GM21381 (cell line): ENCODE measurements at regions not wholly inside any gene's neighbourhood (a gene's known extent, or its start where the extent isn't known, plus 50 kb on each side); places are given as distances from the start of the nearest gene placed in this dataset.
"Not testable (repeated sequence)": the region's sequence is repeated elsewhere in the genome, so short reads cannot be mapped to it uniquely, and the experiment has no call there.

Experiments used
- ATAC-seq: cut with Tn5 transposase; IDR thresholded peaks from one replicate; pipeline ENCODE4 v1.9.1; 2021; ENCODE audit warnings: mild to moderate bottlenecking, moderate library complexity; ENCODE audit not compliant: unreplicated experiment

DNA sequence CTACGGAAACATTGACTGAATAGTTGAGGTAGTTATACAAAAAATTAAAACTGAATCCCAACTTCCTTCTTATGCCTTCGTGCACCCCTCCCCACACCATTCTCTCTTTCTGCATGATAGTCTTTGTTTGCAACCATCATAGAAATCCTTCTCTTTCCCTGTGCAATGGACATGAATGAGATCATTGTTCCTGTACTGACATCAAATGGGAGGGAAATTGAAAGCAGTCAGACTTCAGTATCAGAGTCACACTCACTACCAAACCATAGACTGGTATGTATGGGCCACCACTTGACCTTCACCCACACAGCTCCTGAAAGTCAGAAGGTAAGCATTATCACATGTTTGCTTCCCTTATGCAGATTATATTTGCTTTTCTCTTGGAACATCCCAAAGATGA is 782.8 kb downstream of the BCL11A start:
- no peak for ATAC-seq

DNA sequence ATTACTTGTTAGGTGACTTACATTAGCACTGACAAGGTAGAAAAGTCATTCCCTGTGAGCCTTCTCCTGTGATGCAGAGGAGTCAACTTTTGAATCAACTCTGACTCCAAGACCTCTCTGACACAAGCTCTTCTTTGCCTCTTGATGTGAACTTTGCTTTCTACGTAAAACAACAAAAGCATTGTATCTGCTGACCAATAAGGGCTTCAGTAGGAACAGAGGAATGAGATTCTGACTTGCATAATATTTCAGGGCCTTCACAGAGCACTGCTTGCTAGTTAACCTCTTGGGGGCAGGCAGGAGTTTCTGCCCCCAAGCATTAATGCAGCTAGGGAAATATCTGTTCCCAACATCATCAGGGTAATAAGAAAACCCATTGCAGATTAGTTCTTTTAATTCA is 791.5 kb downstream of the BCL11A start:
- no peak for ATAC-seq

DNA sequence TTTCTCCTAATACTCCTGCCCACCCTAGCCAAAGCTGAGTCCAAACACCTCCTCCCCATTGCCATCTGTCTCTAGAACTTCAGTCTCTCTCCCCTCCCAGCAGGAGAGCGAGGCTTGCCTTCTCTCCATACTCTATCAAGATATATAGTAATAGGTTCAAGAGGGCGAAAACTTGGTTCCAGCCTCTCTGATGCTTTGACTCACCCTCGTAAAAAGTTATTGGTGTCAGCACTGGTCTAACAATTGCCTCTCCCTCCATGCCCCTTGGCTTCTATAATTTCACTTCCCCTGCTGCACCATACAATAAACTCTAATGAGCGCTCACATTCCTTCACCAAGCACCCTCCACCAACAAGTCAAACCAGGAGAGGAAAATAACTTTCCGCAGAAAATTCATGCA is 797.3 kb downstream of the BCL11A start:
- ATAC-seq: no peak

- no peak for ATAC-seq
Measured at GRCh38 chr2:59754011-59754735, 799.3 kb downstream of the BCL11A start.

- ATAC-seq: no peak
Measured at GRCh38 chr2:59752512-59752911, 800.9 kb downstream of the BCL11A start.

DNA sequence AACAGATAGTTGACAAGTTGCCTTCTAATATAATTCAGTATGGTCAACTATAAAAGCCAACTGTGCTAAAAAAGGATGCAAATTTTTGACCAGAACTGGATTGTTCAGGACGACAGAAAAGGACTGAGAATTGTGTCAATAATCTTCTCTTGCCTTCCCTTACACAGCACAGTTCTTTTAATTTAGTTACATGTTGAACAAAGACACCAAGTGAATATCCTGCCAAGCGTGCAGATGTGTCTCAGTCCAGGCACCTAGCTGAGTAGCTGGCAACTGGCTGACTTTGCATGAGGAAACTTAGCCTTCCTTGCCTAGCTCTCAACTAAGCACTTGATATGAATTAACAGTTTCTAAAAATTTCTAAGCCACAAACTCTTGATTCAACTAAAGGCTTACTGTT is 801.4 kb downstream of the BCL11A start:
- ATAC-seq: no peak

DNA sequence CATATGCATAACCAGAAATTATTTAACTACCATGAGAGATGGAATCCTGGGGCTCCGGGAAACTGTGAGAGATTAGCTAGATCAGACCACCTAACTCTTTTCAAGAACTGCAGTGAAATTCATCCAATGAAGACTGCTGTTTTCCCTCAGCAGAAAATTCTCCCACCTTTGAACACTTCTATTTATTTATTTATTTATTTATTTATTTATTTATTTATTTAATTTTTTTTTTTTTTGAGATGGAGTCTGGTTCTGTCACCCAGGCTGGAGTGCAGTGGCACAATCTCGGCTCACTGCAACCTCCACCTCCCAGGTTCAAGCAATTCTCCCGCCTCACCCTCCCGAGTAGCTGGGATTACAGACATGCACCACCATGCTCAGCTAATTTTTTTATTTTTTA is 802.2 kb downstream of the BCL11A start:
- ATAC-seq: not testable (repeated sequence)

DNA sequence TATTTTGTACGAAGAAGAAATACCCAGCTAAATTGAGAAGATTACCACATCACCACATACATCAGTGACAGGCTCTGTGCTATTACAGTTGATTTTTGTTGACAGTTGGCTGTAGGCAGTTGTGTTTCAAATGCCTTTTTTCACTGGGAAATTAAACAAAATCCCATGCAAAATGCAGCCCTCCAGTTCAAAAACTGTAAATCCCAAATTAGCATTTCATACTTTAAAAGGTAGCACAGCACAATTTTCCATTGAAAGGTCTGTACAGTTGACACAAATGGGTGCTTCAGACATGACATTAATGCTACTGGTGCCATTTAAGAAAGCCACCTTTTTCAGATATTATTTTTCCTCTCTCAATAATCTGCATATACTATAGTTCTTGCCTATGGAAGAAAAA is 807.2 kb downstream of the BCL11A start:
- ATAC-seq: no peak

DNA sequence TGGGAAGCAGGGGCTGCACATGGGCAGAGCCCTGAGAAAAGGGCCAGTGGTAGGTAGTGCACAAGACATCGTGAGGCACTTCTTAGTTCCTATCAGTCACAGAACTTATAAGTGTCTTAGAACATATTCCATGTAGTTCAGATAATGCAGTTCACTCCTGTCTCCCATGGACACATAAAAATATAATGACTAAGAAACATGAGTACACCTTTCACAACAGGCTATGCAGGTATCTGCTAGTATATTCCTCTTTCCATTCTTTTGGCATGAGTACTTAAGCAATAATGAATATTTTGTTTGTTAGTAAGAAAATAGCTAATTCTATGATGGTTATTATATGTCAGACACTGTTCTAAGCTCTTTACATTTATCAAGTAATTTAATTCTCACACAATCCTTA is 808.4 kb downstream of the BCL11A start:
- ATAC-seq: no peak

DNA sequence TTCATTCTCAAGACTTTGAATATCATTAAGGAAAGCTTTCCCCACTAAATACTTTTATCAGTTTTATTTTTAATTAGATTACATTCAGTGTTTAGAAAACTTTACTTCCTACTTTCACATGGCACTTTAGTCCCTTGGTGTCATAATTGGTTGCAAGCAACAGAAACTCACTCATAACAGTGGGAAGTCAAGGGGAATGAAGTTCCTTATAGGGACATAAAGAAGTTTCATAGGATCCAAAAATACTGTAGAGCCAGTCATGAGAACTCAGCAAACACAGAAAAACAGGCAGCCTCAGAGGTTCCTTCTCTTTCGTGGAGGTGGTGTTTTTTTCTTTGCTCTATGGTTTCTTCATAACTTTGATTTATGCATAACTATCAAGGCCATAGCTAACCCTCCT is 809.0 kb downstream of the BCL11A start:
- ATAC-seq: no peak

- ATAC-seq: no peak
Measured at GRCh38 chr2:59741840-59742239, 811.6 kb downstream of the BCL11A start.

- ATAC-seq: no peak
Measured at GRCh38 chr2:59739166-59739565, 814.3 kb downstream of the BCL11A start.

DNA sequence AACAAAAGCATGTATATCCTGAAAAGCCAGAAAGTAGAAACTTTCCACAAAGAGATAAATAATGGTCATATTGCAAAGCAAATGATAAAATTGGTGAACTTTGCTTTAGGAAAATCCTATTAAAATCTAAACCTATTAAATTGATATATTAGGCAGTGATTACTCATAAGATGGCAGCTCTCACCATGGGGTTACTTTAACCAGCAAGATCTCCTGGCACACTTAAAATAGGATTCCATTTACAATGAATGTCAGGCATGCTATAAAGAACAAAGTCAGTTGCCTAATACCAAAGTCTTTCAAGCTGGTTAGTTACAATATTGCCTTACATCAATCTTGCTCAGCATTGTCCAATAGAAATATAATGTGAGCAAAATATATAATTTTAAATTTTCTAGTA is 816.2 kb downstream of the BCL11A start:
- no peak for ATAC-seq

DNA sequence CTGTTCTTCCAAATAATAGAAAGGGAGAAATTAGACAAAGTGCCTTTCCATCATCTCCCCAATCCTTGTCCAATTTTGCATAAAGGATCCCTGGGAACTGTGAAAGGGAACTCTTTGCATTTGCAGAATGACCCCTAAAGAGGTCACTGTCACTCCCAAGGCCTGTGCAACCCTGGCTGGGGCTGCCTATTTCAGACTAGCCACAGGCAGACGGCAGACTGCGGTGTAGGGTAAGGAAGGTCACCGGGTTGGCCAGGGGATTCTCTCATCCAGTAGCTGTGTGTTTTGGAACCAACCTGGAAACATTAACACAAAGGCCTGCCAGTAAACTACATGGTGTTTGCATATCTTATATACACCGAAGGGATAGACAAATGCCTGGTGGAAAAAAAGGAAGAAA is 818.7 kb downstream of the BCL11A start:
- ATAC-seq: no peak

DNA sequence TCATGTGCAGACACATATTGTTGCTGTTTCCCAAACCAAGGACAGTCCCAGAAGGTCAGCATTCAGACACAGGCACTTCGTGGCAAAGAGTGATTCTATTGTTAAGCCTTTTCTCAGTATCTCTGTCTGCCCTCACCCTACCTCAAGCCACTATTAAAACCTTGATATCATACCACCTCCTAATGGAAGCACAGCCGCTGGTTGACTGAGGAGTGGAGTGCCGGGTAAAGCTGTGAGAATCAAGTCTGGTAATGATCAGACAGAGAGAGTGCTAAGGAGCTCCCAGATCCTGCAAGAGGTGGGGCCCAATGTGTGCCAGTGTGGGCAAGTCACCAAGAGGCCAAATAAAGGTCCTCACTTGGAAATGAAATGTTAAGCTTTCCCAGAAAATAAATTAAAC is 819.5 kb downstream of the BCL11A start:
- ATAC-seq: no peak

GRCh38 chr2:59733567-59733930 is 819.9 kb downstream of the BCL11A start:
- no peak for ATAC-seq

GRCh38 chr2:59732871-59733566 is 820.4 kb downstream of the BCL11A start:
- no peak for ATAC-seq

DNA sequence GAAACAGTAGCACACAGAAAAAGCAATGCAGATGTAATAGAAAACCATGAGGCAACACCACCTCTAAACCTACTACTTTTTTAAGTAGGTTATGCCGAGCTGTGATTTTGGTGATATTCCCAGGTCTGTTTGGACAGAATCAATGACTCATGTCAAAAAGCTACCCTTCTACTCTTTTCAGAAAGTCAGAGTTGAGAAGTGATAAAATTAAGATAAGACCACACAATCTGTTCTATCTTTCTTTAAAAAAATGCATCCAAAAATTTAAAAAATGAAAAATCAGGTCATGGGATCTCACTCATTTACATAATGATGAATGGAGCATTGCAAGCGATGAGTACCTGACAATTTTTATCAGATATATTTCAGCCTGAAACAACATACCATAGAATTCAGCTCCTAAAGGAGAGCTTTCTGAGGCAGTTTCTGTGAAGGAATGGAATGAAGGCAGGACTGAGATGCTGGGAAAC is 826.3 kb downstream of the BCL11A start:
- ATAC-seq: no peak

DNA sequence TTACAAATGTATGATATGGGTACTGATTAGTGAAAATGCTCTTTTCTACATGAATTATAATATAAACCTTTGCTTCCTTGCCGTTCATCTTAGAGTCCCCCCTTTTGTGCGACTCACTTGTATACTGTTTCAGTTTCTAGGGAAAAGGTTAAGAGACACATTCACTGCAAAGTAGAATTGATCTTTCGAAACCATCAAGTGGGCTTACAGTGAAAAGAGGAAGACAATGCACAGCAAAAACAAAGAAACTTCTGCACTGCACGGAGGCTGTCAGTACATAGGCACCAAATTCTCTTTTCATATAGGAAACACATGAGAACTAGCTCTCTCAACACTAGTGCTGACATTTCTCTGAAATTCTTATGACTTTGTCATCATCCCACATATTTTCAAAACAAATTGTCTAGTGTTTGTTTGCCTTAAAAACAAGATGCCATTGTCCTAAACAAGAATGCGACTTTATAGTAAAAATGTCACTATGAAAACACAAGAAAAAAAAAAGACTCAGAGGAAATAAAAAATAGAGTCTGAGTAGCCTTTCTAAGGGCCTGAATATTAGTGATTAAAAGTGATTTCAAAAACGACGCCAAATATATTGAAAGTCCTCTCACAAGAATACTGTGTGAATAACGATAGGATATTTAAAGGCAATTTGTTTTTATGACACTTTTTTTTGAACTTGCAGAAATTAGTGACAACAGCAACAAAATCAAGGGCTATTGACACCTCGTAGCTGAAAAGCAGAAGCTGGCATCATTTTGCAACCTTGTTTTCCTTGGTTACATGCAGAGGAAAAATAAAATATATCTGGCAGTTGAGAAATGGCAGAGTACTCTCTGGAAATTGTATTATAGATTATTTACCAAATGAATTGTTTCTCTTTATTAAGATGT is 827.0 kb downstream of the BCL11A start:
- no peak for ATAC-seq

DNA sequence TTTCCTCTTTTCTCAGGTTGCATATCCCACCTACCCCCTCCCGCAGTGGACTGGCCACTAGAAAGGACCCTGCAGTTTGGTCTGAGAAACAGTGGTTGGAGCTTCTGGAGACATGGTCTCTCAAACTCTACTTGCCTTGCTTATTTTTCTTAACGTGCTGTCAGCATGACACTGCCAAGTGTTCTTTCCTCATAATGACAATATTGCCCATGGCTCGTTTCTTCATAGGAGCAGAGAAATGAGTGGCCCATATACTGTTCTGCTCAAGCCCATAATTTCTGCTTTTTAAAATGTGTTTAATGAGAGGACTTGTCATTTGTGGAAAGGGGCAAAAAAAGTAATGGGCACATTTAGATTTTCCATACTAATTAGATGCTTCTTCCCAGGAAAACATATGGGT is 828.7 kb downstream of the BCL11A start:
- ATAC-seq: no peak

DNA sequence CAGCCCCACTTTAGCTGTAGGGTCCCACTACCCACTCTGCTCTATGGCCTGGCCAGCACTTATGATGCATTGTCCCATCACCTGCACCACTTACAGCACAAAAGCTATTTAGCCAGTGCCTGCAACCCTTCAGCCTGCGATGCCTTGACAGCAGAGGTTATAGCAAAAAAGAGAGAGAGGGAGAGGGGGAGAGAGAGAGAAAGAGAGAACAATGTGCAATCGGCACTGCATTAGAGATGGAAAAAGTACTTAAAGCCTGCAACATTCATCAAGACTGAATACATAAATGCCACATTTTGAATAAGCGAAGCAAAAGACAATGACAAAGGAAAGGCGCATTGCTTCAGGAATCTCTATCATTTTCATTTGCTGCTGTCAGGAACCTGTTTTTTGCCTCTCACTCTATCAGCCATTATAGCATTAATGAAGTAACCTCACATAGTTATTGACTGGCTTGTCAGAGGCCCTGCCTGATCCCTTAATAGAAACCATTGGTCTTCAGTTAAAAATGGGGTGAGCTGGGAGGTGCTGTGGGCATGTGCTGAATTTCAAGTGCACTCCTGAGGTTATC is 833.1 kb downstream of the BCL11A start:
- no peak for ATAC-seq
